Neural progenitor cell (in vitro differentiated cells): ENCODE measurements at regions not wholly inside any gene's neighbourhood (a gene's known extent, or its start where the extent isn't known, plus 50 kb on each side); places are given as distances from the start of the nearest gene placed in this dataset.

Experiments used
- CTCF ChIP-seq: fragments of 200-600 bp; sonication (generic); IDR thresholded peaks from 2 replicates; pipeline ENCODE4 v1.5.1; 2017; ENCODE audit warnings: antibody characterized with exemption, mild to moderate bottlenecking
- EZH2 ChIP-seq: fragments of 200-600 bp; sonication (generic); IDR thresholded peaks from 2 replicates; pipeline ENCODE4 v1.6.1; 2017; ENCODE audit warnings: antibody characterized with exemption, mild to moderate bottlenecking, moderate library complexity
- EZH2phosphoT487 ChIP-seq: fragments of 200-600 bp; sonication (generic); IDR thresholded peaks from 2 replicates; pipeline ENCODE4 v1.6.1; 2017; ENCODE audit warnings: antibody characterized with exemption

- no peak for TF ChIP-seq CTCF
- TF ChIP-seq EZH2 = no peak
- TF ChIP-seq EZH2phosphoT487 = no peak
Measured at GRCh38 chr2:125280265-125280664, 1255.2 kb downstream of the CNTNAP5 start.
